Stimulated activated CD4-positive, alpha-beta T cell treated with anti-CD3 and anti-CD28 coated beads, TNF-alpha, amount 100 ng/mL, for 24 hours (primary cell): ENCODE measurements at regions not wholly inside any gene's neighbourhood (a gene's known extent, or its start where the extent isn't known, plus 50 kb on each side); places are given as distances from the start of the nearest gene placed in this dataset.
"Not testable (repeated sequence)": the region's sequence is repeated elsewhere in the genome, so short reads cannot be mapped to it uniquely, and the experiment has no call there.

Experiments
- DNase-seq, 3 experiments: peaks; one replicate each; pipeline ENCODE4 v3.0.0-alpha.2; 2020; ENCODE audit warnings: low read depth in 3 of 3

DNA sequence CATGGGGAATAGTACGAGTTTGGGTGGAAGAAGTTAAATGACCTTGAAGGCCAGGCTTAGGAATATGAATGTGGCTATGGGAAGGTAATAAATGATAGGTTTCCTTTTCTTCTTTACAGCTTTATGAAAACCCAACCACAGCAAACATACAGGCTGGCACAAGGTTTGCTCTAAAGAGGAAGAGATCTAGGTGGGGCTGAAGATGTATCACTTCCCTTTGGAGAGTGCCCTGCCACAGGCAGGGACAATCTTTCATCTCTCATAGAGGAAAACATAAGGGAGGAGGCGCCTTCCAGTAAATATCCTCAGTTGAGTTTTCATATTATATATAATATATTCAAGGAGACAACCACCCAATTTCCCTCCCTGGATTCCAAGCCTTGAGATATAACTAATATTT lies 72.9 kb upstream of the FRMD6 start:
- no peak for DNase-seq

DNA sequence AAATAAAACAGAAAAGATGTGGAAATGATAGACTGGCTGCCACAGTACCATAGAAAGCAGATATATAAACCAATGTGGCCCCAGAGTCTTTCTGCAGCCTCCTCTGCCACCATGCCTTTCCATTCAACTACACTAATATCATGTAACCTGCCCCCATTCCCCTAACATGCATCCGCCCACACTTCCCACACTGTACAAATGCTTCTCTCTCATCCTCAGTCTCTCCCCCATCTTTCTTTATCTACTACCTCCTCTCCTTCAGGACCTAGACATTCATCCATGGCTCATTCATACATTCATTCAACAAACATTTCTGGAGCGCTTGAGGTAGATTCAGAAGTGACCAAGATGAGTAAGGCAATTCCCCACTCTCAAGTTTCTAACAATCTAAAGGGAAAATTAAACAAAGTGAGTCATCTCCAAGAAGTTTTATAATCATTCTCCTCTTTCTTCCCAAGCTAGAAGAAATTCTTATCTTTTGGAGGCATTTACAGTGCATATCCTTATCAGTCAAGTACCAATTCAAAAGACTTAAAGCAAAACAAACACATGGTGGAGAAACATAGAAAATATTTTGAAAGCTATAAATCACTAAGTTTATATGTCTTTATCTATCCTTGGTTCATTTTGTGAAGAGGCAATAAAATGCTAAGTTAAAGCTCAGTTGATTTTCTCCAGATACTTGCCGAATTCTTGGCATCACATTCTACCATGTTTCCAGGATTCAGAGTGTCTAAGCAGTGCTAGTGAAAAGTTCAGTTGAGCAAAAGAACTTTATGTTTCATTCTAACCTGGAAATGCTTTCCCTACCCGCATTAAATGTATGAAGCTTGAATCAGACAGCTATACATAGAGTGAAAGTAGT lies 70.5 kb upstream of the FRMD6 start:
- no peak for DNase-seq

DNA sequence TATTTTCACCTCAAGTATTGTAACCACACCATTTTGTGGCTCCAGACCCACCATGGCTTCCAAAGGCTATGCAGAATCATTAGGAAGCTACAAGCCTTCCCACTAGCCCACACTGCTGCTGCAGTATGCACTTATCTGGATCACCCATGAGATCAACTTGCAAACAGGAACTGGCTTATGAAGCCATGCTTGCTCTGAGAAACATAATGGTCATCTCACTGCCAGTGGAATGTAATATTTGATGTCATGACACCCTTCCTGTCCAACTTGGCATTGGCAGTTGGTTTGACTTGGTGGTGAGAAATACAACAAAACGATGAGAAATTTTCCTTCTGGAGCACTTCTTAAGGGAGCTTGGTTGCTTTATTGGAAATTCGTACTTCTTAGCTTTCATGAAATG lies 69.3 kb upstream of the FRMD6 start:
- no peak for DNase-seq

DNA sequence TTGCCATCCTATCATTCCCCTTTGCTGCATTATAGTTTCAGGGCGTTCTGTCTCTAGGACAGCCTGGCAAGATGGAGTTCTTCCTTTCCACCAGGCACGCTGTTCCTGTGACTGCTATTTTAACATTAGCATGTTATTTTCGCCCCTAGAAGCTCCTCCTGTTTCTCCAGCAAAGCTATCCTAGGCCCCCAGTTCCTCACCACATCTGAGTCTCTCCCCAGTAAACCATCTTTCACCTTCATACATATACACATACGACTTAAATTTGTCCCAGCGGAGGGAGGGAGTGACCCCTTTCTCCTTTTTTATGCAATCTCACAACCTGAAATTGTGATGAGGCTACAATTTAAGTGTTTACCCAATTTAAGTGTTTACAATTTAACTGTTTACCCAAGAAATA lies 66.7 kb upstream of the FRMD6 start:
- DNase-seq, result no peak

DNA sequence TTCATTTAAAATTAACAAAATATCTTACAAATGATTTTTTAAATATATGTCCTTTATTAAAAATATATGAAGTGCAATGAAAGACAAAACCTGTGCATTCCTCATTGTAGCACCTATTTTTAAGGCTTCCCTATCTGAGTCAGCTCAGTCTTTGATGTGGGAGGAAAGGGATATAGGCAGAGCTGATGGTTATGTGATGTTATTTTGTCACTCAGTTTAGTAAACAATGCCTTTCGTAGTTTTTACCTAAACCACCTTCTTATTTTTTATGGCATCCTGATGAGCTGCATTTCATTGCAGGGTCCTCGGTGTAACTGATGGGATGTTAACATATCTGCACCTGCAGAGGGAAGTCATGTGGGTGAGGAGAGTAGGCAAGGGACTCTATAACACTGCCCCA lies 58.9 kb upstream of the FRMD6 start:
- DNase-seq, result no peak

DNA sequence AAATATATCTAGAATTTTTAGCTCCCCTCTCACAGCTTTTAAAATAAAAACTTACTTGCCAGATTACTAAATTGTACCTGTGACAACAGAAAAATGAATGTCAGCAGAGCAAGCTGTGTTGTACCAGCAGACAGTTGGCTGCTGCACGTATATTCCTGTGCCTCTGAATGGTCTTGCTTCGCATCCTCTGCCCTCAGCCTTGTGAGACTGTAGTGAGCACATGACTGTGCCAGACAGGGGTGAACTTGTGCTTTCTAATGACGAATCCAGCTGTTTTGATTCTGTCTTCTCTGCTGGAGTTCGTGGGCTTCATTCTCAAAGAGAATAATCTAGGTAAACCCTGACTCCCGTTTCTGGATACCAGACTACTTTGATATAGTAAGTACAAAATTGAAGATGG lies 58.3 kb upstream of the FRMD6 start:
- DNase-seq, result no peak

DNA sequence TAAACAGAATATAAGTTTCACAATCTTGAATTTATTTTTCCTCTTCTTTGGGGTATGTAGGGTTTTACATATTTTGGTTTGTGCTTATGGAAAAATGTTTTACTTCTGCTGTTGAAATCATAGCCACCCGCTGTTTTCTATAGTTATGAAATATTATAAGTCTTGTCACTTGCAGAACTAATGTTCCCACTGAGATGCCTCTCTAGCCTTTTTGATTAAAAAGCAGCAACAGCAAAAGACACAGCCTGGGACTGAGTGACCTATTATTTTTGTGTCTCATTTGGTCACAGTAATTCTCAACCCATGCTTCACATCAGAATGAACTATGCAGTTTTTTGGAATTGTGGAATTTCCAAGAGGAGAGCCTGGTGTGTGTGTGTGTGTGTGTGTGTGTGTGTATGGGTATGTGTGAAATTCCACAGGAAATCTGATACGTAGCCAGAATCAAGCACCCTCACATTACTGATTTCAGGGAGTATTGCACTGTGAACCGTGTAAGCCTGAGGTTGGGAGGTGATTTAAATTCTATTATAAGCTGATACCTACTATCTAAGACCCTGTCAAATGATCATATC lies 55.7 kb upstream of the FRMD6 start:
- no peak for DNase-seq

DNA sequence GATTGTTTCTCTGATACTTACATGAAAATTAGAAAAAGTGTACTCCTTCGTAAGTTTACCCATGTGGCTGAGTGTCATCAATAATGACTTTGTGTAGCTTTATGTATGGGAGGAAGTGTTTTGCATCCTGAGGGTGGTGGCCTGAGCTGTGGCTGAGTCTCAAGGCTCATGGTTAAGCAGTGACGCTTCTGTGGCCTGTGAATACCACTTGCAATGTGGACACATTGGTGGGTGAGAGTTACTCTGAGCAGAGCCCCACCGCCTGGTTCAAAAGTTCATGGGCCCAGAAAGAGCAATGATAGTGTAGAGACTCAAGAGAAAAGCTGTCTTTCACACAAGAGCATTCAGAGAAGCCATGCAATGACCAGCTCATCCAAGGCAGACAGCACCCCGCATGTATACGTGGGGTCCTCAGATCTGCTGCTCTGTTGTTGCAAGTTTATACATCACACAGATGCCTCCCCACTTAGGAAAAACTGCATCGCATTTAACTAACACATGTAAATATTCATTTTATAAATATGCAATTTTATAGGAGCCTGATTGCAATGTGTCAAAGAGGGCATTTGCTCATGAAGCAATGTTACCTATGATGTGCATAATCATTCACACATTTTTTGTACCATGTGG lies 55.1 kb upstream of the FRMD6 start:
- DNase-seq, result no peak

DNA sequence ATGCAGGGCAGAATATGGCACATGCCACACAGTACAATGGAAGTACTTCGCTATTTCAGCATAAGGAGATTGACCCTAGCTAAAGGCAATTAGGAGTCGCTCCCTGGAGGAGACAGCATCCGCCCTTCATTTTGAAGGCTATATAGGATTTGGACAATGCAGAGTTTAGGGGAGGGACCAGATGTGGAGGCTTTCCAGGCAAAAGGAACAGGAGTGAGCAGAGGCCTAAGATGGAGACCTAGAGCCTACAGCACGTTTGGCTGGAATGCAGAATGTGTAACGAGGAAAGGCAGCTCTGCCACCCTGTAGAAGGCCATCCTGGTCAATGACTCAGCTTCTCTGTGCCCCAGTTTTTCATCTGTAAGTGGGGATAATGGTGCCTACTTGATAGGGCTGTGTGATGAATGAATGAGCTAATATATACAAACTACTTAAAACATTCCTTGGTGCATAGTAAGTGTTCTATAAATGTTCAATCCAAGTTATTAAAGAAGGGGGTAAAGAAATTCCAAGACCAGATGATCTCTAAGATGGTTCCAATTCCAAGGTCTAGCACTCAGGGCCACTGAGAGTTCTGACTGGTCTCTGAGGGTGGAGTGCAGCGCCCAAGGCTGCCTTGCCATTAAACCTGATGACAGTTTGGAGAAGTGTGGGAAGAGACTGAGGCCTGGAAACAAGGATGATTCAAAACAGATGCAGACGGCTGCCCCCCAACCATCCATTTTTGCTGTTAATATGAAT lies 54.3 kb upstream of the FRMD6 start:
- DNase-seq, result no peak

DNA sequence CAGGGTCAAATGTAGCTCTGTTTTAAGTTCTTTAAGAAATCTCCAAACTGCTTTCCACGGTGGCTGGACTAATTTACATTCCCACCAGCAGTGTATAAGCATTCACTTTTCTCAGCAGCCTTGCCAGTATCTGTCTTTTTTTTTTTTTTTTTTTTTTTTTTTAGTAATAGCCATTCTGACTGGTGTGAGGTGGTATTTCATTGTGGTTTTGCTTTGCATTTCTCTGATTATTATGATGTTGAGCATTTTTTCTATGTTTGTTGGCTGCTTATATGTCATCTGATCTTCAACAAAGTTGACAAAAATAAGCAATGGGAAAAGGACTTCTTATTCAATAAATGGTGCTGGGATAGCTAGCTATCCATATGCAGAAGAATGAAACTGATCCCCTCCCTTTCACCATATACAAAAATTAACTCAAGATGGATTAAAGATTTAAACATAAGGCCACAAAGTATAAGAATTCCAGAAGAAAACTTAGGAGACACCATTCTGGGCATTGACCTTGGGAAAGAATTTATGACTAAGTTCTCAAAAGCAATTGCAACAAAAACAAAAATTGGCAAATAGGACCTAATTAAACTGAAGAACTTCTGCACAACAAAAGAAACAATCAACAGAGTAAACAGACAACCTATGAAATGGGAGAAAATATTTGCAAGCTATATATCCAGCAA lies 52.6 kb upstream of the FRMD6 start:
- DNase-seq, result not testable (repeated sequence)

DNA sequence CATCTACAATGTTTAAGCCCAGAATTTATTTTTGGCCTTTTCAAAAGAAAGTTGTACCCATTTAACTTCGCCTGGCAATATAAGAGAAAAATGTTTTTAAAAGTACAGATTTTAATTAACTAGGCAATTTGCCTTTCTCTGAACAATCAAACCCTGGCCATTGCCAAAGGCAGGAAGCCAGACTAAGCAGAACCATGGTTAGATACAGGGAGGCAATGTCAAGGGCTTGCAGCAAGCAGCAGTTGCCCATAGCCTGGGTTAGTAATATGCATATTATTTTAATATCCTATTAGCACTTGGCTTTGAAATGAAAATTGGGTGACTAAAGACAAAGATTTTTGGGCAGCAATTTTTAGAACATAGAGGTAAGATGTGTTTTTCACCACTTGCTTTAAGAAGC lies 51.1 kb upstream of the FRMD6 start:
- DNase-seq, result no peak
